ENCODE measurements at regions not wholly inside any gene's neighbourhood (a gene's known extent, or its start where the extent isn't known, plus 50 kb on each side); places are given as distances from the start of the nearest gene placed in this dataset.

DNA sequence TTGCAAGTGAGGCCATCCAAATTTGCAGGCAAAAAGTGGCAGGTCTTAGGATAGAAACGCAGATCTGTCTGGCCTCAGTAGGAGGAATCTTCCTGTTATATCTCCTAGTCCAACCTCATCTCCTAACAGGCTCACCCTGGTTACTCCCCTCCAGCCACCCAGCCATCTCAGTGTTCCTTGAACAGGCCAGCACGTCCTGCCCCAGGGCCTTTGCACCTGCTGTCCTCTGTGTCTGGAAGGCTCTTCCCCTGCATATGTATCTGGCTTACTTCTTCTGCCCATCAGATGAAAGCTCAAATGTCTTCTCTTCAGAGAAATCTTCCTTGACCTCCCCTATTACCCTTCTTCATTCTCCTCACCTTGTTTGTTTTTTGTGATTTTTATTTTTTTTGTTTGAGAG, 107.3 kb upstream of the ALDH1B1 start:
- Histone ChIP-seq H3F3A (ENCODE audit: low read length, unreplicated experiment) (no peaks in the 10 kb centered on the region), H3K79me2 (ENCODE audit: low read length) (no peaks in the 10 kb centered on the region), H3K4me2 (ENCODE audit: low read length) (no peak overlapping the region), H3K4me3 (ENCODE audit: low read length) (no peak overlapping the region), H3K27me3 (ENCODE audit: low read length) (no peaks in the 10 kb centered on the region), H4K20me1 (ENCODE audit: low read length) (no peaks in the 10 kb centered on the region), H3K9me3 (ENCODE audit: low read length) (no peaks in the 10 kb centered on the region), H3K9ac (ENCODE audit: low read length) (no peak overlapping the region), H3K9me2 (replicated peaks; ENCODE audit: low read length) (no peaks in the 10 kb centered on the region), H3K36me3 (ENCODE audit: low read depth, low read length) (no peaks in the 10 kb centered on the region), H3K27ac (ENCODE audit: low read length) (no peak overlapping the region), H2AFZ (ENCODE audit: low read length) (no peak overlapping the region), H3K4me1 (ENCODE audit: insufficient read depth, low read length) (peaks cover 8% of the 10 kb centered on the region)
- TF ChIP-seq, protein P1, sequence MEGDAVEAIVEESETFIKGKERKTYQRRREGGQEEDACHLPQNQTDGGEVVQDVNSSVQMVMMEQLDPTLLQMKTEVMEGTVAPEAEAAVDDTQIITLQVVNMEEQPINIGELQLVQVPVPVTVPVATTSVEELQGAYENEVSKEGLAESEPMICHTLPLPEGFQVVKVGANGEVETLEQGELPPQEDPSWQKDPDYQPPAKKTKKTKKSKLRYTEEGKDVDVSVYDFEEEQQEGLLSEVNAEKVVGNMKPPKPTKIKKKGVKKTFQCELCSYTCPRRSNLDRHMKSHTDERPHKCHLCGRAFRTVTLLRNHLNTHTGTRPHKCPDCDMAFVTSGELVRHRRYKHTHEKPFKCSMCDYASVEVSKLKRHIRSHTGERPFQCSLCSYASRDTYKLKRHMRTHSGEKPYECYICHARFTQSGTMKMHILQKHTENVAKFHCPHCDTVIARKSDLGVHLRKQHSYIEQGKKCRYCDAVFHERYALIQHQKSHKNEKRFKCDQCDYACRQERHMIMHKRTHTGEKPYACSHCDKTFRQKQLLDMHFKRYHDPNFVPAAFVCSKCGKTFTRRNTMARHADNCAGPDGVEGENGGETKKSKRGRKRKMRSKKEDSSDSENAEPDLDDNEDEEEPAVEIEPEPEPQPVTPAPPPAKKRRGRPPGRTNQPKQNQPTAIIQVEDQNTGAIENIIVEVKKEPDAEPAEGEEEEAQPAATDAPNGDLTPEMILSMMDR (conservative IDR thresholded peaks at IDR 0.05; ENCODE audit: low read depth, low read length), result no peak
- TF ChIP-seq EZH2 (IDR thresholded peaks at IDR 0.05; ENCODE audit: low read length, unreplicated experiment) (no peak), EZH2phosphoT487 (IDR thresholded peaks at IDR 0.05; ENCODE audit: borderline replicate concordance, low read length) (no peak)
- POLR2A ChIA-PET (ENCODE audit: unreplicated experiment), result no interaction called here
- ATAC-seq (no peak), DNase-seq (no peak)
- CTCF ChIA-PET, result no interaction called here
- BruUV-seq (replicated peaks), result no TSS peak
- intact Hi-C loops (cut with micrococcal nuclease), result no loop called here

- Histone ChIP-seq H4K20me1 (ENCODE audit: low read length) (no peaks in the 10 kb centered on the region), H3K27me3 (ENCODE audit: low read length) (no peaks in the 10 kb centered on the region), H3F3A (ENCODE audit: low read length, unreplicated experiment) (no peaks in the 10 kb centered on the region), H3K9me3 (ENCODE audit: low read length) (no peaks in the 10 kb centered on the region), H3K79me2 (ENCODE audit: low read length) (no peaks in the 10 kb centered on the region), H3K27ac (ENCODE audit: low read length) (no peak overlapping the region), H3K4me1 (ENCODE audit: insufficient read depth, low read length) (peaks cover 8% of the 10 kb centered on the region), H3K9ac (ENCODE audit: low read length) (no peak overlapping the region), H2AFZ (ENCODE audit: low read length) (no peak overlapping the region), H3K4me2 (ENCODE audit: low read length) (no peak overlapping the region), H3K4me3 (ENCODE audit: low read length) (no peak overlapping the region), H3K36me3 (ENCODE audit: low read depth, low read length) (no peaks in the 10 kb centered on the region), H3K9me2 (replicated peaks; ENCODE audit: low read length) (no peaks in the 10 kb centered on the region)
- intact Hi-C loops (cut with micrococcal nuclease), result no loop called here
- DNase-seq, result no peak
- BruUV-seq (replicated peaks), result no TSS peak
- TF ChIP-seq, protein P1 (conservative IDR thresholded peaks at IDR 0.05; ENCODE audit: low read depth, low read length), result no peak
- TF ChIP-seq EZH2phosphoT487 (IDR thresholded peaks at IDR 0.05; ENCODE audit: borderline replicate concordance, low read length), result no peak
- POLR2A ChIA-PET (ENCODE audit: unreplicated experiment), result no interaction called here
- CTCF ChIA-PET, result no interaction called here
- no peak for ATAC-seq
Measured at GRCh38 chr9:38284588-38285051, 107.9 kb upstream of the ALDH1B1 start.

- no peaks in the 10 kb centered on the region for H4K20me1 ChIP-seq (ENCODE audit: low read length)
- H3K27ac ChIP-seq (ENCODE audit: low read length), result no peak overlapping the region
- no peak overlapping the region for H3K4me3 ChIP-seq (ENCODE audit: low read length)
- H3F3A ChIP-seq (ENCODE audit: low read length, unreplicated experiment), result no peaks in the 10 kb centered on the region
- ChIA-PET POLR2A (ENCODE audit: unreplicated experiment) (no interaction called here), CTCF (no interaction called here)
- intact Hi-C loops (cut with micrococcal nuclease), result no loop called here
- H3K9me2 ChIP-seq (replicated peaks; ENCODE audit: low read length), result no peaks in the 10 kb centered on the region
- DNase-seq (no peak), ATAC-seq (no peak)
- H3K27me3 ChIP-seq (ENCODE audit: low read length), result no peaks in the 10 kb centered on the region
- no TSS peak for BruUV-seq (replicated peaks)
- peaks cover 8% of the 10 kb centered on the region for H3K4me1 ChIP-seq (ENCODE audit: insufficient read depth, low read length)
- no peaks in the 10 kb centered on the region for H3K9me3 ChIP-seq (ENCODE audit: low read length)
- H3K4me2 ChIP-seq (ENCODE audit: low read length), result no peak overlapping the region
- no peaks in the 10 kb centered on the region for H3K36me3 ChIP-seq (ENCODE audit: low read depth, low read length)
- no peak overlapping the region for H2AFZ ChIP-seq (ENCODE audit: low read length)
- H3K79me2 ChIP-seq (ENCODE audit: low read length), result no peaks in the 10 kb centered on the region
- TF ChIP-seq EZH2 (IDR thresholded peaks at IDR 0.05; ENCODE audit: low read length, unreplicated experiment), result no peak
- no peak overlapping the region for H3K9ac ChIP-seq (ENCODE audit: low read length)
Measured at GRCh38 chr9:38284039-38284575, 108.4 kb upstream of the ALDH1B1 start.

Data from PC-3 (cell line).